Tibial nerve (tissue), 3 donors: ENCODE measurements at regions not wholly inside any gene's neighbourhood (a gene's known extent, or its start where the extent isn't known, plus 50 kb on each side); places are given as distances from the start of the nearest gene placed in this dataset.
"Not testable (repeated sequence)": the region's sequence is repeated elsewhere in the genome, so short reads cannot be mapped to it uniquely, and the experiment has no call there.

Experiments used
- POLR2A ChIP-seq, 2 donors: fragments of 450-650 bp; IDR thresholded peaks; one replicate each; pipeline ENCODE4 v1.6.1; 2017; ENCODE audit warnings: antibody characterized with exemption in 2 of 2, mild to moderate bottlenecking in 2 of 2, moderate library complexity in 2 of 2
- TF ChIP-seq, protein P1 (sequence below), 5 experiments: fragments of 200-600 bp in 3 of 5; fragments of 450-650 bp in 2 of 5; sonication (generic) in 3 of 5; IDR thresholded peaks; one replicate each; pipeline ENCODE4 v1.5.1; 2016 to 2019; ENCODE audit warnings: antibody characterized with exemption in 5 of 5, mild to moderate bottlenecking in 3 of 5, moderate library complexity in 2 of 5

GRCh38 chr7:81829511-81829910, 59.7 kb upstream of the HGF start:
- TF ChIP-seq, protein P1, sequence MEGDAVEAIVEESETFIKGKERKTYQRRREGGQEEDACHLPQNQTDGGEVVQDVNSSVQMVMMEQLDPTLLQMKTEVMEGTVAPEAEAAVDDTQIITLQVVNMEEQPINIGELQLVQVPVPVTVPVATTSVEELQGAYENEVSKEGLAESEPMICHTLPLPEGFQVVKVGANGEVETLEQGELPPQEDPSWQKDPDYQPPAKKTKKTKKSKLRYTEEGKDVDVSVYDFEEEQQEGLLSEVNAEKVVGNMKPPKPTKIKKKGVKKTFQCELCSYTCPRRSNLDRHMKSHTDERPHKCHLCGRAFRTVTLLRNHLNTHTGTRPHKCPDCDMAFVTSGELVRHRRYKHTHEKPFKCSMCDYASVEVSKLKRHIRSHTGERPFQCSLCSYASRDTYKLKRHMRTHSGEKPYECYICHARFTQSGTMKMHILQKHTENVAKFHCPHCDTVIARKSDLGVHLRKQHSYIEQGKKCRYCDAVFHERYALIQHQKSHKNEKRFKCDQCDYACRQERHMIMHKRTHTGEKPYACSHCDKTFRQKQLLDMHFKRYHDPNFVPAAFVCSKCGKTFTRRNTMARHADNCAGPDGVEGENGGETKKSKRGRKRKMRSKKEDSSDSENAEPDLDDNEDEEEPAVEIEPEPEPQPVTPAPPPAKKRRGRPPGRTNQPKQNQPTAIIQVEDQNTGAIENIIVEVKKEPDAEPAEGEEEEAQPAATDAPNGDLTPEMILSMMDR (IDR thresholded peaks at IDR 0.05), result not testable (repeated sequence)
- not testable (repeated sequence) for TF ChIP-seq POLR2A (IDR thresholded peaks at IDR 0.05)
